GM12878 (cell line): ENCODE measurements at regions not wholly inside any gene's neighbourhood (a gene's known extent, or its start where the extent isn't known, plus 50 kb on each side); places are given as distances from the start of the nearest gene placed in this dataset.

Experiments used
- ATAC-seq: fragments of 200-7000 bp; cut with Tn5 transposase; 3 replicates; pipeline ENCODE4 v1.9.1; 2020; ENCODE audit warnings: mild to moderate bottlenecking, moderate library complexity
- BruUV-seq: library from RNA; stranded (reverse); fragments of 400-500 nt; replicated peaks from 2 replicates; lab custom pipeline; 2021; lab: Mats Ljungman, UMichigan
- CTCF ChIA-PET: fragments of 300-600 bp; sonication (Branson Sonifier 250); formaldehyde crosslinking; extraction: SDS; loops from one replicate; lab custom pipeline; 2021; ENCODE audit warnings: inconsistent platforms; lab: Yijun Ruan, JAX
- POLR2A ChIA-PET: fragments of 350-600 bp; formaldehyde crosslinking; extraction: SDS; loops from one replicate; lab custom pipeline; 2021; ENCODE audit warnings: inconsistent platforms; lab: Charles Lee
- RAD21 ChIA-PET: fragments of 300-600 bp; sonication (Branson Sonifier 250); formaldehyde crosslinking; loops from one replicate; lab custom pipeline; 2023; ENCODE audit warnings: antibody characterized with exemption; ENCODE audit not compliant: unreplicated experiment; lab: Charles Lee
- SMC1A ChIA-PET: fragments of 300-600 bp; sonication (Branson Sonifier 250); formaldehyde crosslinking; loops from one replicate; lab custom pipeline; 2023; ENCODE audit not compliant: unreplicated experiment, uncharacterized antibody; lab: Charles Lee
- DNase-seq: peaks from one replicate; pipeline ENCODE4 v3.0.0-alpha.2; 2011; ENCODE audit warnings: low read depth, low spot score
- FAIRE-seq: peaks from 3 replicates; lab custom pipeline; 2011; peaks lifted over from hg19 to GRCh38; lab: Jason Lieb, UNC
- H2AFZ ChIP-seq: 2 replicates; pipeline ENCODE4 v1.6.0; 2011; ENCODE audit warnings: low read depth, low read length, control low read depth; ENCODE audit not compliant: control insufficient read depth
- H3K27ac ChIP-seq: 2 replicates; pipeline ENCODE4 v1.5.1; 2011; ENCODE audit warnings: control low read depth; ENCODE audit not compliant: control insufficient read depth, insufficient read depth
- H3K27me3 ChIP-seq, 2 experiments: replicated peaks in 1 of 2; 2 replicates each; pipeline versions ENCODE4 v1.6.0 to v1.6.1; 2011; ENCODE audit warnings: low read length in 1 of 2; ENCODE audit not compliant: control insufficient read depth in 2 of 2, insufficient read depth in 2 of 2
- H3K36me3 ChIP-seq, 2 experiments: 2 replicates each; pipeline ENCODE4 v1.5.1; 2011; ENCODE audit warnings: low read length in 1 of 2; ENCODE audit not compliant: control insufficient read depth in 2 of 2, insufficient read depth in 2 of 2
- H3K4me1 ChIP-seq: 2 replicates; pipeline ENCODE4 v1.6.1; 2011; ENCODE audit warnings: mild to moderate bottlenecking, low read length, moderate library complexity, mixed read lengths; ENCODE audit not compliant: control insufficient read depth, insufficient read depth
- H3K4me2 ChIP-seq: 2 replicates; pipeline ENCODE4 v1.6.0; 2011; ENCODE audit warnings: control low read depth; ENCODE audit not compliant: control insufficient read depth, insufficient read depth
- H3K4me3 ChIP-seq: fragments of 200-600 bp; sonication (generic); 2 replicates; pipeline ENCODE4 v1.5.1; 2016
- H3K79me2 ChIP-seq: 2 replicates; pipeline ENCODE4 v1.6.0; 2011; ENCODE audit warnings: low read length; ENCODE audit not compliant: control insufficient read depth, insufficient read depth
- H3K9ac ChIP-seq: 2 replicates; pipeline ENCODE4 v1.8.0; 2011; ENCODE audit warnings: low read length, control low read depth, mixed read lengths; ENCODE audit not compliant: control insufficient read depth, insufficient read depth
- H3K9me3 ChIP-seq: replicated peaks from 3 replicates; pipeline ENCODE4 v1.5.1; 2011; ENCODE audit warnings: mild to moderate bottlenecking, low read length; ENCODE audit not compliant: control insufficient read depth, insufficient read depth
- H4K20me1 ChIP-seq: 2 replicates; pipeline ENCODE4 v1.6.0; 2011; ENCODE audit not compliant: control insufficient read depth, insufficient read depth
- ATF7 ChIP-seq: fragments of 450-650 bp; IDR thresholded peaks from 2 replicates; pipeline ENCODE4 v1.6.1; 2016; ENCODE audit warnings: low read depth, mild to moderate bottlenecking
- CREM ChIP-seq: IDR thresholded peaks from 2 replicates; pipeline ENCODE4 v1.6.1; 2014; ENCODE audit warnings: antibody characterized with exemption, low read depth
- HSF1 ChIP-seq: fragments of 150-350 bp; IDR thresholded peaks from 2 replicates; pipeline ENCODE4 v1.6.1; 2014; ENCODE audit warnings: mild to moderate bottlenecking, low read depth, low read length
- KAT2A ChIP-seq: conservative IDR thresholded peaks from 2 replicates; pipeline ENCODE4 v1.6.1; 2011; ENCODE audit warnings: low read depth, low read length; ENCODE audit not compliant: control insufficient read depth
- NFXL1 ChIP-seq: fragments of 450-650 bp; IDR thresholded peaks from 2 replicates; pipeline ENCODE4 v1.6.1; 2017; ENCODE audit warnings: antibody characterized with exemption, mild to moderate bottlenecking, borderline replicate concordance
- WGBS: methylation state at CpG from one replicate; pipeline ENCODE4 v1.1.6; 2016; ENCODE audit warnings: low lambda C conversion rate; ENCODE audit not compliant: insufficient replicate concordance, insufficient coverage; ENCODE audit errors: missing lambda C conversion rate; 5-methylcytosine and 5-hydroxymethylcytosine counted together
- in situ Hi-C: fragments of 300-500 bp; cut with MboI; formaldehyde crosslinking; loops from 9 replicates; pipeline ENCODE4 v1.14.3; 2018; ENCODE audit warnings: mixed read lengths
- intact Hi-C: fragments of 100-400 bp; cut with micrococcal nuclease; formaldehyde crosslinking; loops from one replicate; pipeline ENCODE4 v1.14.2; 2022; ENCODE audit not compliant: unreplicated experiment

GRCh38 chr1:234684856-234685255 is 74.9 kb upstream of the IRF2BP2 start:
- RAD21 ChIA-PET, result interaction anchor here (1.1 kb wide), 1 partner anchor 96 kb away, joined by 3 read pairs; no protein-coding TSS in a partner anchor
- no peaks in the 10 kb centered on the region for H3K79me2 ChIP-seq
- H4K20me1 ChIP-seq, result no peaks in the 10 kb centered on the region
- no peaks in the 10 kb centered on the region for H3K4me1 ChIP-seq
- in situ Hi-C loops, result no loop called here
- no peak for ATAC-seq
- no peak overlapping the region for H3K9ac ChIP-seq
- no peak overlapping the region for H2AFZ ChIP-seq
- SMC1A ChIA-PET, result interaction anchor here (0.8 to 1.1 kb wide), 3 partner anchors 8 to 70 kb away, joined by 3 to 8 read pairs (median 3); no protein-coding TSS in a partner anchor
- POLR2A ChIA-PET, result no interaction called here
- peaks cover 4% of the 10 kb centered on the region; the same call in 2 of the 3 replicates for H3K9me3 ChIP-seq
- TF ChIP-seq NFXL1 (no peak), HSF1 (no peak), KAT2A (no peak), CREM (no peak), ATF7 (no peak)
- TF ChIP-seq, all 136 proteins: peak for 0
- Histone ChIP-seq H3K4me3 (no peak overlapping the region), H3K27ac (no peak overlapping the region), H3K27me3 (no peaks in the 10 kb centered on the region), H3K36me3 (no peaks in the 10 kb centered on the region), H3K4me2 (no peak overlapping the region)
- 96% methylated on average over 2 of the region's 2 CpGs for WGBS
- BruUV-seq, result no TSS peak
- DNase-seq (no peak), FAIRE-seq (no peak)
- CTCF ChIA-PET, result interaction anchor here (0.5 kb wide), 1 partner anchor 266 kb away, joined by 3 read pairs; no protein-coding TSS in a partner anchor
- intact Hi-C loops, result no loop called here
